ENCODE measurements at regions not wholly inside any gene's neighbourhood (a gene's known extent, or its start where the extent isn't known, plus 50 kb on each side); places are given as distances from the start of the nearest gene placed in this dataset.
A peak's percentile ranks its signal among the peaks of the same experiment; 100 is the strongest.

DNA sequence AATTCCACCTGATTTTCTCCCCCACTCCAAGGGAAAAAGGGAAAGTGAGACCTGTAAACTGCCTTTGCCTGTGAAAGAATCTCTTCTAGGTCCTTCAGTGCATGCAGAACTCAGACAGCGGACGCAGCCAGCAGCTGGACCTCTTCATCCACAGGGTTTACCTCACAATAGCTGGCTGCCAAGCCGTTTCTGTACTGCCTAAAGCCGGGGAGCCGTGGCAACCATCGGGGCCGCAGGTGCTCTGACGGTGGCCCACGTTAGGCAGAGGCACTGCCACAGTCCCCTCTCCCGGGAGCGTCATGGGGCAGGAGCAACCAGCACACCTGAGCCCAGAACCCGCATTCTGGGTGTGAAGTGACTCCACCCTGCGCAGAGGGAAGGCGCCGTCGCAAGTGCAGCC is 206.1 kb downstream of the TTLL2 start:
- no peak overlapping the region for H3K27ac ChIP-seq
- TF ChIP-seq CTCF (IDR thresholded peaks at IDR 0.05) (no peak), POLR2A (IDR thresholded peaks at IDR 0.05) (no peak)
- H3K4me3 ChIP-seq = no peak overlapping the region
- H3K9me3 ChIP-seq = no peaks in the 10 kb centered on the region
- peaks cover 11% of the 10 kb centered on the region for H3K4me1 ChIP-seq
- intact Hi-C loops (cut with DNase I) = no loop called here
- no peaks in the 10 kb centered on the region for H3K27me3 ChIP-seq
- no peaks in the 10 kb centered on the region for H3K36me3 ChIP-seq (replicated peaks in 1 of 2; ENCODE audit: insufficient read depth in 1 of 2, low read depth in 2 of 2)
- ATAC-seq (no peak), DNase-seq (no peak)
- 81 to 91% methylated on average over 6 to 16 of the region's 16 CpGs for WGBS, 2 donors

GRCh38 chr6:167532410-167533288 is 207.8 kb downstream of the TTLL2 start:
- no peaks in the 10 kb centered on the region for H3K9me3 ChIP-seq
- intact Hi-C loops (cut with DNase I) = no loop called here
- H3K4me3 ChIP-seq = no peak overlapping the region
- no peak for DNase-seq
- ATAC-seq = no peak
- TF ChIP-seq CTCF (IDR thresholded peaks at IDR 0.05) = no peak
- TF ChIP-seq POLR2A (IDR thresholded peaks at IDR 0.05) = no peak
- WGBS, 2 donors = 91 to 94% methylated on average over 14 to 17 of the region's 17 CpGs
- H3K27ac ChIP-seq = no peak overlapping the region
- H3K36me3 ChIP-seq (replicated peaks in 1 of 2; ENCODE audit: insufficient read depth in 1 of 2, low read depth in 2 of 2) = no peaks in the 10 kb centered on the region
- H3K27me3 ChIP-seq = no peaks in the 10 kb centered on the region
- peaks cover 11% of the 10 kb centered on the region for H3K4me1 ChIP-seq

DNA sequence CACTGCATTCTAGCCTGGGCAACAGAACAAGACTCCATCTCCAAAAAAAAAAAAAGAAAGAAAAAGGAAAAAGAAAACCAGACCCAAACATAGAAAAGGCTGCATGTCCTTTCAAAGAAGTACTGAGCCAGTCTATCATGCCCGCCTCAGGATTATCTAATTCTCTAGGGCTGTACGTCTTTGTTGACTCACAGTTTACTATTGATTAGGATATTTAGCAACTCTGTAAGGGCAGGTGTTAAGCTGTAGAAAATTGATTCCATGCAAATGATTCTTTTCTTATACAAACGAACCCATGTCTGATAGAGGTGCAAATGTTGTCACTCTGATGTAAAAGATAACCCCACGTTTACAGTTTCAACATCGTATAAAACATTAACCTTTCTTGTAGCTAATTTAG is 209.0 kb downstream of the TTLL2 start:
- ATAC-seq = peak; percentile 63
- Histone ChIP-seq H3K27me3 (no peaks in the 10 kb centered on the region), H3K4me3 (no peak overlapping the region), H3K9me3 (no peaks in the 10 kb centered on the region), H3K27ac (no peak overlapping the region), H3K4me1 (peaks cover 11% of the 10 kb centered on the region), H3K36me3 (replicated peaks in 1 of 2; ENCODE audit: insufficient read depth in 1 of 2, low read depth in 2 of 2) (no peaks in the 10 kb centered on the region)
- WGBS, 2 donors = 13 to 16% methylated on average over 5 of the region's 5 CpGs
- TF ChIP-seq CTCF (IDR thresholded peaks at IDR 0.05) (no peak), POLR2A (IDR thresholded peaks at IDR 0.05) (no peak)
- intact Hi-C loops (cut with DNase I) = no loop called here
- DNase-seq = no peak

- 83 to 94% methylated on average over 2 of the region's 2 CpGs for WGBS, 2 donors
- TF ChIP-seq CTCF (IDR thresholded peaks at IDR 0.05) (no peak), POLR2A (IDR thresholded peaks at IDR 0.05) (no peak)
- no peak overlapping the region for H3K4me3 ChIP-seq
- peaks cover 11% of the 10 kb centered on the region for H3K4me1 ChIP-seq
- no peak overlapping the region for H3K27ac ChIP-seq
- no peaks in the 10 kb centered on the region for H3K36me3 ChIP-seq (replicated peaks in 1 of 2; ENCODE audit: insufficient read depth in 1 of 2, low read depth in 2 of 2)
- no peaks in the 10 kb centered on the region for H3K9me3 ChIP-seq
- ATAC-seq (no peak), DNase-seq (no peak)
- intact Hi-C loops (cut with DNase I) = no loop called here
- H3K27me3 ChIP-seq = no peaks in the 10 kb centered on the region
Observed at GRCh38 chr6:167537816-167538215, 212.9 kb downstream of the TTLL2 start.

GRCh38 chr6:167538746-167539145 is 213.9 kb downstream of the TTLL2 start:
- 54 to 71% methylated on average over 3 to 4 of the region's 4 CpGs for WGBS, 2 donors

More at GRCh38 chr6:167538746-167539145, 213.9 kb downstream of the TTLL2 start:
- H3K4me1 ChIP-seq = peaks cover 9% of the 10 kb centered on the region
- no peak overlapping the region for H3K4me3 ChIP-seq
- no peak for TF ChIP-seq CTCF (IDR thresholded peaks at IDR 0.05)
- no peak for TF ChIP-seq POLR2A (IDR thresholded peaks at IDR 0.05)
- intact Hi-C loops (cut with DNase I) = no loop called here
- ATAC-seq (no peak), DNase-seq (no peak)
- H3K36me3 ChIP-seq (replicated peaks in 1 of 2; ENCODE audit: insufficient read depth in 1 of 2, low read depth in 2 of 2) = no peaks in the 10 kb centered on the region
- H3K27me3 ChIP-seq = no peaks in the 10 kb centered on the region
- H3K27ac ChIP-seq = no peak overlapping the region
- H3K9me3 ChIP-seq = no peaks in the 10 kb centered on the region
